ENCODE measurements at regions not wholly inside any gene's neighbourhood (a gene's known extent, or its start where the extent isn't known, plus 50 kb on each side); places are given as distances from the start of the nearest gene placed in this dataset.

- TF ChIP-seq POLR2A (IDR thresholded peaks at IDR 0.05) (no peak), CTCF (IDR thresholded peaks at IDR 0.05) (no peak)
- Histone ChIP-seq H3K27me3 (peaks cover 0 to 16% of the 10 kb centered on the region in 2 donors), H3K36me3 (no peaks in the 10 kb centered on the region), H3K4me1 (no peaks in the 10 kb centered on the region), H3K4me3 (no peak overlapping the region), H3K27ac (no peak overlapping the region), H3K9me3 (no peaks in the 10 kb centered on the region)
- intact Hi-C loops (cut with DNase I; ENCODE audit: low total_unique reads): loop anchor here (10.0 kb wide), 1 partner anchor 397 kb away; the partner anchor contains the start of gene EVX2
- DNase-seq: no peak
These were observed 314.6 kb downstream of the LNPK start for GRCh38 chr2:175687465-175687864.

- Histone ChIP-seq H3K36me3 (no peaks in the 10 kb centered on the region), H3K4me3 (no peak overlapping the region), H3K9me3 (no peaks in the 10 kb centered on the region), H3K27ac (no peak overlapping the region), H3K4me1 (no peaks in the 10 kb centered on the region), H3K27me3 (peaks cover 0 to 16% of the 10 kb centered on the region in 2 donors)
- intact Hi-C loops (cut with DNase I; ENCODE audit: low total_unique reads): loop anchor here (10.0 kb wide), 1 partner anchor 399 kb away; the partner anchor contains the start of gene EVX2
- no peak for DNase-seq
- TF ChIP-seq POLR2A (IDR thresholded peaks at IDR 0.05) (no peak), CTCF (IDR thresholded peaks at IDR 0.05) (no peak)
These were observed 316.1 kb downstream of the LNPK start for GRCh38 chr2:175686002-175686401.

GRCh38 chr2:175684466-175684865, 317.6 kb downstream of the LNPK start:
- TF ChIP-seq POLR2A (IDR thresholded peaks at IDR 0.05) (no peak), CTCF (IDR thresholded peaks at IDR 0.05) (no peak)
- DNase-seq: no peak
- Histone ChIP-seq H3K36me3 (no peaks in the 10 kb centered on the region), H3K9me3 (no peaks in the 10 kb centered on the region), H3K27ac (no peak overlapping the region), H3K27me3 (peaks cover 0 to 11% of the 10 kb centered on the region in 2 donors), H3K4me3 (no peak overlapping the region), H3K4me1 (no peaks in the 10 kb centered on the region)
- intact Hi-C loops (cut with DNase I; ENCODE audit: low total_unique reads): loop anchor here (10.0 kb wide), 1 partner anchor 400 kb away; the partner anchor contains the start of gene EVX2

- Histone ChIP-seq H3K27me3 (no peaks in the 10 kb centered on the region), H3K9me3 (no peaks in the 10 kb centered on the region), H3K36me3 (no peaks in the 10 kb centered on the region), H3K27ac (no peak overlapping the region), H3K4me3 (no peak overlapping the region), H3K4me1 (no peaks in the 10 kb centered on the region)
- intact Hi-C loops (cut with DNase I; ENCODE audit: low total_unique reads): loop anchor here (10.0 kb wide), 1 partner anchor 405 kb away; the partner anchor contains the start of gene EVX2
- no peak for DNase-seq
- TF ChIP-seq POLR2A (IDR thresholded peaks at IDR 0.05) (no peak), CTCF (IDR thresholded peaks at IDR 0.05) (no peak)
These were observed 322.3 kb downstream of the LNPK start for GRCh38 chr2:175679728-175680127.

- TF ChIP-seq CTCF (IDR thresholded peaks at IDR 0.05) (no peak), POLR2A (IDR thresholded peaks at IDR 0.05) (no peak)
- no peak overlapping the region for H3K27ac ChIP-seq
- no peaks in the 10 kb centered on the region for H3K4me1 ChIP-seq
- no peaks in the 10 kb centered on the region for H3K27me3 ChIP-seq
- H3K4me3 ChIP-seq: no peak overlapping the region
- intact Hi-C loops (cut with DNase I; ENCODE audit: low total_unique reads): no loop called here
- H3K9me3 ChIP-seq: no peaks in the 10 kb centered on the region
- no peak for DNase-seq
- H3K36me3 ChIP-seq: no peaks in the 10 kb centered on the region
These were observed 322.8 kb downstream of the LNPK start for GRCh38 chr2:175679231-175679630.

All from uterus (tissue), 3 donors.